AG04450 (cell line): ENCODE measurements at regions not wholly inside any gene's neighbourhood (a gene's known extent, or its start where the extent isn't known, plus 50 kb on each side); places are given as distances from the start of the nearest gene placed in this dataset.

Source experiments
- CTCF ChIA-PET: fragments of 300-600, 350-600 bp; formaldehyde crosslinking; extraction: SDS; loops from one replicate; lab custom pipeline; 2022; ENCODE audit warnings: antibody characterized with exemption, inconsistent platforms; lab: Charles Lee
- POLR2A ChIA-PET: fragments of 350-600 bp; formaldehyde crosslinking; extraction: SDS; loops from one replicate; lab custom pipeline; 2021; ENCODE audit warnings: antibody characterized with exemption, inconsistent platforms; lab: Yijun Ruan, JAX
- DNase-seq: peaks from one replicate; pipeline ENCODE4 v3.0.0-alpha.2; 2011; ENCODE audit warnings: low read depth, low spot score
- H3K27ac ChIP-seq: one replicate; pipeline ENCODE4 v1.5.1; 2012; ENCODE audit warnings: low read depth, low read length, control low read depth
- H3K27me3 ChIP-seq: one replicate; pipeline ENCODE4 v1.6.0; 2012; ENCODE audit warnings: low read length; ENCODE audit not compliant: control insufficient read depth, insufficient read depth
- H3K4me3 ChIP-seq: 2 replicates; pipeline ENCODE4 v1.5.1; 2011; ENCODE audit warnings: mild to moderate bottlenecking, low read depth, low read length, control low read depth
- H3K9me3 ChIP-seq: 2 replicates; pipeline ENCODE4 v1.5.1; 2012; ENCODE audit warnings: low read length; ENCODE audit not compliant: control insufficient read depth, insufficient read depth
- TF ChIP-seq, protein P1 (sequence below): IDR thresholded peaks from 2 replicates; pipeline ENCODE4 v1.5.1; 2011; ENCODE audit warnings: low read depth, low read length, control low read depth, inconsistent platforms

DNA sequence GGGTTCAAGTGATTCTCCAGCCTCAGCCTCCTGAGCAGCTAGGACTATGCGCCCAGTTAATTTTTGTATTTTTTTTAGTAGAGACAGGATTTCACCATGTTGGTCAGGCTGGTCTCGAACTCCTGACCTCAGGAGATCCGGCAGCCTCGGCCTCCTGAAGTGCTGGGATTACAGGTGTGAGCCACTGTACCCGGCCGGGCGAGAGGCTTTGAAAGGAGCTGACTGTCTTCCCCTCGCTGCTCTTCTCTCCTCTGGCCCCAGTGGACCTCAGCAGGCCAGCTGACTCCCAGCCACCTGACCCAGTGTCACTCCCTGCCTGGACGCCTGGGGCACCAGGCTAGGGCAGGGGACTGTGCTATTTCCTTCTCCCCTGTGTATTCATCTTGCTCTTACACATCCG is 89.5 kb upstream of the ANKRD55 start:
- no peak for DNase-seq
- ChIA-PET POLR2A (no interaction called here), CTCF (interaction anchor here (1.6 kb wide), 1 partner anchor 516 kb away, joined by 3 read pairs; no protein-coding TSS in a partner anchor)
- H3K27ac ChIP-seq, result no peak overlapping the region
- H3K9me3 ChIP-seq, result no peaks in the 10 kb centered on the region
- no peak overlapping the region for H3K4me3 ChIP-seq
- TF ChIP-seq, protein P1, sequence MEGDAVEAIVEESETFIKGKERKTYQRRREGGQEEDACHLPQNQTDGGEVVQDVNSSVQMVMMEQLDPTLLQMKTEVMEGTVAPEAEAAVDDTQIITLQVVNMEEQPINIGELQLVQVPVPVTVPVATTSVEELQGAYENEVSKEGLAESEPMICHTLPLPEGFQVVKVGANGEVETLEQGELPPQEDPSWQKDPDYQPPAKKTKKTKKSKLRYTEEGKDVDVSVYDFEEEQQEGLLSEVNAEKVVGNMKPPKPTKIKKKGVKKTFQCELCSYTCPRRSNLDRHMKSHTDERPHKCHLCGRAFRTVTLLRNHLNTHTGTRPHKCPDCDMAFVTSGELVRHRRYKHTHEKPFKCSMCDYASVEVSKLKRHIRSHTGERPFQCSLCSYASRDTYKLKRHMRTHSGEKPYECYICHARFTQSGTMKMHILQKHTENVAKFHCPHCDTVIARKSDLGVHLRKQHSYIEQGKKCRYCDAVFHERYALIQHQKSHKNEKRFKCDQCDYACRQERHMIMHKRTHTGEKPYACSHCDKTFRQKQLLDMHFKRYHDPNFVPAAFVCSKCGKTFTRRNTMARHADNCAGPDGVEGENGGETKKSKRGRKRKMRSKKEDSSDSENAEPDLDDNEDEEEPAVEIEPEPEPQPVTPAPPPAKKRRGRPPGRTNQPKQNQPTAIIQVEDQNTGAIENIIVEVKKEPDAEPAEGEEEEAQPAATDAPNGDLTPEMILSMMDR, result no peak
- no peaks in the 10 kb centered on the region for H3K27me3 ChIP-seq

DNA sequence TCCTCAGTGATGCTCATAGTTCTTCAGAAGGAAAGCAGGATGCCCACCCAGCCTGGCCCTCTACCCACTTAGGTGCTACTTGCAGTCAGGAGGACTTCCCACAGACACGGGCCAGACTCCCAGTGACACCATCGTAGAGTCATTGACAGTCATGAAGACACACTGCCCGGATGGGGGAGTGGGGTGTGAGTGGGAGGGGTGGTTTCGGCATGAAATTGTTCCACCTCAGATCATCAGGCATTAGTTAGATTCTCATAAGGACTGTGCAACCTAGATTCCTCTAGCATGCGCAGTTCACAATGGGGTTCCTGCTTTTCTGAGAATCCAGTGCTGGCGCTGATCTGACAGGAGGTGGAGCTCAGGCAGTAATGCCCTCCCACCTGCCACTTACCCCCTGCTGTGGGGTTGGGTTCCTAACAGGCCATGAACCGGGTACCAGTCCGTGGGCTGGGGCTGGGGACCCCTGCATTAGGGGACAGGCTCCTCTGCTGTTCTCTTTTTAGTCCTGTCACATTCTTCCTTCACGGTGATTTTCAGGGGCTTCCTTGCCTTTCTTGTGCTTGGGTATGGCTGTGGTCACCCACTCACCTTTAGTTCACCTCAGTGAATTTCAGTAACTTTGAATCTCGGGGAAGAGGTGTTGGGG is 88.2 kb upstream of the ANKRD55 start:
- DNase-seq, result no peak
- POLR2A ChIA-PET, result no interaction called here
- no peak overlapping the region for H3K27ac ChIP-seq
- H3K27me3 ChIP-seq, result no peaks in the 10 kb centered on the region
- CTCF ChIA-PET, result no interaction called here
- TF ChIP-seq, protein P1, result no peak
- H3K9me3 ChIP-seq, result no peaks in the 10 kb centered on the region
- H3K4me3 ChIP-seq, result no peak overlapping the region

DNA sequence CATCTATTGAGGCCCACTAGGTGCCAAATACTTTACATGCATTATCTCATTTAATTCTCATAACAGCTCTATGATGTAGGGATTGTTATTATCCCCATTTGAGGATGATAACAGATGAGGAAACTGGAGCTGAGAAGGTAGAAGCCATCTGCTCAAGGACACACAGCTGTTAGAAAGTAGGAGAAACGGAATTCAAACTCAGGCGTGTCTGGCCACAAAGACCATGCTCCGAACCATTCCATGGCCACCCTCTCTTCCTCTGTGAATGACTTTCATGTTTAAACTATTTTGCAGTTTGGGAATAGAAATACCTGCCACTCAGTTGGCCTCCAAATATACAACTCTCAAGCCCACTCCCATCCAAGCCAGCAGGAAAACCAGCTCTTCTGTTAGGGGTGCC is 87.6 kb upstream of the ANKRD55 start:
- no peak for DNase-seq
- POLR2A ChIA-PET, result no interaction called here
- H3K4me3 ChIP-seq, result no peak overlapping the region
- no peak overlapping the region for H3K27ac ChIP-seq
- no peaks in the 10 kb centered on the region for H3K9me3 ChIP-seq
- CTCF ChIA-PET, result no interaction called here
- TF ChIP-seq, protein P1, result no peak
- no peaks in the 10 kb centered on the region for H3K27me3 ChIP-seq

DNA sequence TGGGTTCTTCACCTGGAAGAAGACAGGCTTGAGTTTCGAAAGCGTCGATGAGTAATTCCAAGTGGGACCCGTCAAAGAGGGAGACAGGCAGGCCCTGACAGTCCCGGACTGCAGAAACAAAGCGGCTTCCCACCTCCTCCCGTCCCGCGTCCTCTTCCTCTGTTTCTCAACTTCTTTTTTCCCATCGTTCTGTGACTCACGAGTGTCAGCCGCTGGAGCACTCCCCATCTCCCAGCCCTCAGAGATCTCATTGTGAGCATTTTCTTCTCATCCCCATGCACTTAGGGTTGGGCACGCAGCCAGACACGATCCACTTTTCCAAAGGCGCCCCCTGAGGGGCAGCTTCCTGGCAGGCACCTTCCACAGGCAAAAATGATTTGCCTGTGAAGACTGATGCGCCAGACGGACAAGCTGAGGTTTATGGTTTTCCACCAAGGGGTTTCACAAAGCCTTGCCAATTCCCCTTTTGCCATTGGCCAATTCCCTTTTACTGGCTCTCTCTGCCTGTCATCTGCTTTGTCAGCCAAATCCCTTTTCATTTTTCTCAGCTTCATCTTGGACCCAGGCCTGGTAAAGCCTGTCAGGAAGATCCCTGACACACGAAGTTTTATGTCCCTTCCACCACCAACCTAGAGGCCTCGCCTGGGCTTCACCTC is 86.5 kb upstream of the ANKRD55 start:
- Histone ChIP-seq H3K9me3 (no peaks in the 10 kb centered on the region), H3K4me3 (peak overlapping the region; percentile 27), H3K27me3 (no peaks in the 10 kb centered on the region), H3K27ac (peak overlapping the region; percentile 50)
- ChIA-PET POLR2A (interaction anchor here (0.9 kb wide), 1 partner anchor 27 kb away, joined by 7 read pairs; no protein-coding TSS in a partner anchor), CTCF (no interaction called here)
- TF ChIP-seq, protein P1, result no peak
- peak; percentile 29 for DNase-seq

DNA sequence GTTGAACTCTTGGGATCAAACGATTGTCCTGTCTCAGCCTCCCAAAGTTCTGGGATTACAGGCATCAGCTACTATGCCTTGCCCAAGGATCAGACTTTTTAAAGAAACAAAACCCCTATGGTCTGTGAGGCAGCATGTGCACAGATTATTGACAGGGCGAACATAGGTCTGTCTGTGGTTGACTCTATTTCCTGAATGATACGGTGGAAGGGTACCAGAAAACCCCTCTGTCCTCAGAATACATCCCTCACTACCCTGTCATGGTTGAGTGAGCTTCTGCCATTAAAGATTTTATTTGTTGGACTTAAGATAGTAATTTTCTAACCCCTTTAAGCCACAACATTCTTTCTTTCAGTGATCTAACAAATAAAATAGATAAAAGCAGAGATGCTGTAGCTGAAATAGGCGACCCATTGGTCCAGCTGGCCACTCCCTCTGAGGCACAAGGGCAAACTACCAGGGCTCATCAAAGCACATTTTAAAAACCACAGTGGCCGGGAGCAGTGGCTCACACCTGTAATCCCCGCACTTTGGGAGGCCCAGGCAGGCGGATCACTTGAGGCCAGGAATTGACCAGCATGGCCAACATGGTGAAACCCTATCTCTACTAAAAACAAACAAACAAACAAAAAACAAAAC is 84.9 kb upstream of the ANKRD55 start:
- ChIA-PET POLR2A (no interaction called here), CTCF (no interaction called here)
- no peak for DNase-seq
- H3K9me3 ChIP-seq, result no peaks in the 10 kb centered on the region
- H3K4me3 ChIP-seq, result no peak overlapping the region
- H3K27ac ChIP-seq, result no peak overlapping the region
- TF ChIP-seq, protein P1, result no peak
- H3K27me3 ChIP-seq, result no peaks in the 10 kb centered on the region
